Esophagus muscularis mucosa (tissue), 3 donors: ENCODE measurements at regions not wholly inside any gene's neighbourhood (a gene's known extent, or its start where the extent isn't known, plus 50 kb on each side); places are given as distances from the start of the nearest gene placed in this dataset.

Experiments
- POLR2A ChIP-seq: fragments of 450-650 bp; IDR thresholded peaks from one replicate; pipeline ENCODE4 v1.6.1; 2017; ENCODE audit warnings: antibody characterized with exemption, moderate library complexity, mild to moderate bottlenecking, low read depth
- TF ChIP-seq, protein P1 (sequence below), 3 experiments: fragments of 200-600 bp in 2 of 3; fragments of 450-650 bp in 1 of 3; sonication (generic) in 2 of 3; IDR thresholded peaks; one replicate each; pipeline ENCODE4 v1.5.1; 2017 to 2019; ENCODE audit warnings: antibody characterized with exemption in 3 of 3, mild to moderate bottlenecking in 2 of 3, moderate library complexity in 1 of 3

DNA sequence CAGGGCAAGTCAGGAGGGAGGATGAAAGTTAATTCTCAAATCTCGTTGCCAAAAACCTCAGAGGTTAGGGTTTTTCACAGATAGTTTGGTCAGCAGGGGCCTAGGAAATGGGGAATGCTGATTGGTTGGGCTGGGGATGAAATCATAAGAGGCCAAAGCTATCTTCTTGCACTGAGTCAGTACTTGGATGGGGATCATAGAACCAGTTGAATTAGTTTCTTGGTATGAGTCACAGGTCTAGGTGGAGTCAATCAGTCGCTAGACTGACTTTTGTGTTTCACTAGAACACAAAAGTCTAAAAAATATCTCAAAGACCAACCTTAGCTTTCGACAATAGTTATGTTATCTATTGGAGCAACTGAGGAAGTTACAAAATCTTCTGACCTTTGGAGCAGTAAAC lies 368.5 kb downstream of the TBC1D32 start:
- TF ChIP-seq, protein P1, sequence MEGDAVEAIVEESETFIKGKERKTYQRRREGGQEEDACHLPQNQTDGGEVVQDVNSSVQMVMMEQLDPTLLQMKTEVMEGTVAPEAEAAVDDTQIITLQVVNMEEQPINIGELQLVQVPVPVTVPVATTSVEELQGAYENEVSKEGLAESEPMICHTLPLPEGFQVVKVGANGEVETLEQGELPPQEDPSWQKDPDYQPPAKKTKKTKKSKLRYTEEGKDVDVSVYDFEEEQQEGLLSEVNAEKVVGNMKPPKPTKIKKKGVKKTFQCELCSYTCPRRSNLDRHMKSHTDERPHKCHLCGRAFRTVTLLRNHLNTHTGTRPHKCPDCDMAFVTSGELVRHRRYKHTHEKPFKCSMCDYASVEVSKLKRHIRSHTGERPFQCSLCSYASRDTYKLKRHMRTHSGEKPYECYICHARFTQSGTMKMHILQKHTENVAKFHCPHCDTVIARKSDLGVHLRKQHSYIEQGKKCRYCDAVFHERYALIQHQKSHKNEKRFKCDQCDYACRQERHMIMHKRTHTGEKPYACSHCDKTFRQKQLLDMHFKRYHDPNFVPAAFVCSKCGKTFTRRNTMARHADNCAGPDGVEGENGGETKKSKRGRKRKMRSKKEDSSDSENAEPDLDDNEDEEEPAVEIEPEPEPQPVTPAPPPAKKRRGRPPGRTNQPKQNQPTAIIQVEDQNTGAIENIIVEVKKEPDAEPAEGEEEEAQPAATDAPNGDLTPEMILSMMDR (IDR thresholded peaks at IDR 0.05) = no peak
- no peak for TF ChIP-seq POLR2A
